Astrocyte (in vitro differentiated cells and primary cell): ENCODE measurements at regions not wholly inside any gene's neighbourhood (a gene's known extent, or its start where the extent isn't known, plus 50 kb on each side); places are given as distances from the start of the nearest gene placed in this dataset.

ENCODE experiments used
- DNase-seq: peaks from one replicate; pipeline ENCODE4 v3.0.0-alpha.2; 2010; ENCODE audit warnings: low read depth
- FAIRE-seq: peaks from 2 replicates; lab custom pipeline; 2011; peaks lifted over from hg19 to GRCh38; lab: Jason Lieb, UNC
- H2AFZ ChIP-seq: 2 replicates; pipeline ENCODE4 v1.6.0; 2012; ENCODE audit warnings: low read depth, low read length, inconsistent platforms
- H3K27ac ChIP-seq: 2 replicates; pipeline ENCODE4 v1.5.1; 2011; ENCODE audit warnings: low read depth, low read length, inconsistent platforms
- H3K27me3 ChIP-seq: 2 replicates; pipeline ENCODE4 v1.6.0; 2011; ENCODE audit warnings: low read length, inconsistent platforms; ENCODE audit not compliant: insufficient read depth
- H3K36me3 ChIP-seq: 2 replicates; pipeline ENCODE4 v1.5.1; 2011; ENCODE audit warnings: low read length, inconsistent platforms; ENCODE audit not compliant: insufficient read depth
- H3K4me1 ChIP-seq: 2 replicates; pipeline ENCODE4 v1.5.1; 2011; ENCODE audit warnings: low read length, inconsistent platforms; ENCODE audit not compliant: insufficient read depth
- H3K4me2 ChIP-seq: 2 replicates; pipeline ENCODE4 v1.6.0; 2012; ENCODE audit warnings: low read length, inconsistent platforms
- H3K4me3 ChIP-seq: 2 replicates; pipeline ENCODE4 v1.5.1; 2011; ENCODE audit warnings: low read depth, mild to moderate bottlenecking, low read length, inconsistent platforms; ENCODE audit not compliant: insufficient read depth
- H3K79me2 ChIP-seq: 2 replicates; pipeline ENCODE4 v1.6.0; 2012; ENCODE audit warnings: mild to moderate bottlenecking, low read length, inconsistent platforms; ENCODE audit not compliant: insufficient read depth
- H3K9ac ChIP-seq: 2 replicates; pipeline ENCODE4 v1.6.0; 2012; ENCODE audit warnings: mild to moderate bottlenecking, low read length, inconsistent platforms
- H3K9me3 ChIP-seq: 2 replicates; pipeline ENCODE4 v1.5.1; 2012; ENCODE audit warnings: low read depth, mild to moderate bottlenecking, low read length, inconsistent platforms; ENCODE audit not compliant: insufficient read depth
- H4K20me1 ChIP-seq: 2 replicates; pipeline ENCODE4 v1.6.0; 2012; ENCODE audit warnings: low read length, inconsistent platforms; ENCODE audit not compliant: insufficient read depth
- H3K27ac Mint-ChIP-seq: one replicate; pipeline ENCODE4 v1.8.0; 2021; ENCODE audit warnings: mild to moderate bottlenecking, mixed read lengths; ENCODE audit not compliant: unreplicated experiment
- H3K27me3 Mint-ChIP-seq: one replicate; pipeline ENCODE4 v1.8.0; 2021; ENCODE audit warnings: low read depth, mixed read lengths; ENCODE audit not compliant: unreplicated experiment
- H3K36me3 Mint-ChIP-seq: one replicate; pipeline ENCODE4 v1.8.0; 2021; ENCODE audit warnings: low read depth, mixed read lengths; ENCODE audit not compliant: unreplicated experiment
- H3K4me1 Mint-ChIP-seq: one replicate; pipeline ENCODE4 v1.8.0; 2021; ENCODE audit warnings: low read depth, mixed read lengths; ENCODE audit not compliant: unreplicated experiment
- H3K4me3 Mint-ChIP-seq: one replicate; pipeline ENCODE4 v1.8.0; 2021; ENCODE audit warnings: mild to moderate bottlenecking, moderate library complexity, mixed read lengths; ENCODE audit not compliant: unreplicated experiment
- H3K9me3 Mint-ChIP-seq: one replicate; pipeline ENCODE4 v1.8.0; 2021; ENCODE audit warnings: mild to moderate bottlenecking, mixed read lengths; ENCODE audit not compliant: unreplicated experiment
- EZH2 ChIP-seq: IDR thresholded peaks from 2 replicates; pipeline ENCODE4 v1.6.1; 2012; ENCODE audit warnings: mild to moderate bottlenecking, low read length, inconsistent platforms; ENCODE audit not compliant: insufficient read depth
- TF ChIP-seq, protein P1 (sequence below): IDR thresholded peaks from 2 replicates; pipeline ENCODE4 v1.5.1; 2011; ENCODE audit warnings: low read depth, mild to moderate bottlenecking, inconsistent platforms, low read length, moderate library complexity; ENCODE audit not compliant: insufficient read depth

DNA sequence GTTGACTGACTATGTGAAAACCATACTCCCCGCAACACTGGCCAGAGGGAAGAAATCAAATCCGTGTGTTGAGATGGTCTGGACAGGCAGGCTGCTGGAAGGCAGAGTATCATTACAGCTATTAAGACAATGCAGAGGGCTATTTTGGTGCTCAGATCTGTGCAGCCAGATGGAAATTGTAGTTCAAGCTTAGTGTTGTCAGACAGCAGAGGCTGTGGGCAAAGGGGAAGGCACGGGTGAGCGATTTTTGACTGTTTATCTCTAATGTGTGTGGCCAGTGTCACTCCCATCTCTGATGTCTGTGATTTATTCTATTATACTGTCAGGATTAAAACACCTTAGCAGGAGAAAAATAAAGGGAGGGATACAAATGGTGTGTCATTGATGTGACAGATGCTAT is 984.4 kb upstream of the WWC1 start:
- Histone ChIP-seq H3K4me2 (no peak overlapping the region), H3K27me3 (no peaks in the 10 kb centered on the region), H3K27ac (no peak overlapping the region), H3K4me1 (no peaks in the 10 kb centered on the region), H3K79me2 (no peaks in the 10 kb centered on the region), H3K9ac (no peak overlapping the region), H3K4me3 (no peak overlapping the region), H4K20me1 (no peaks in the 10 kb centered on the region), H3K36me3 (no peaks in the 10 kb centered on the region), H3K9me3 (no peaks in the 10 kb centered on the region), H2AFZ (no peak overlapping the region)
- DNase-seq (no peak), FAIRE-seq (no peak)
- H3K36me3 Mint-ChIP-seq: no peaks in the 10 kb centered on the region
- TF ChIP-seq, protein P1, sequence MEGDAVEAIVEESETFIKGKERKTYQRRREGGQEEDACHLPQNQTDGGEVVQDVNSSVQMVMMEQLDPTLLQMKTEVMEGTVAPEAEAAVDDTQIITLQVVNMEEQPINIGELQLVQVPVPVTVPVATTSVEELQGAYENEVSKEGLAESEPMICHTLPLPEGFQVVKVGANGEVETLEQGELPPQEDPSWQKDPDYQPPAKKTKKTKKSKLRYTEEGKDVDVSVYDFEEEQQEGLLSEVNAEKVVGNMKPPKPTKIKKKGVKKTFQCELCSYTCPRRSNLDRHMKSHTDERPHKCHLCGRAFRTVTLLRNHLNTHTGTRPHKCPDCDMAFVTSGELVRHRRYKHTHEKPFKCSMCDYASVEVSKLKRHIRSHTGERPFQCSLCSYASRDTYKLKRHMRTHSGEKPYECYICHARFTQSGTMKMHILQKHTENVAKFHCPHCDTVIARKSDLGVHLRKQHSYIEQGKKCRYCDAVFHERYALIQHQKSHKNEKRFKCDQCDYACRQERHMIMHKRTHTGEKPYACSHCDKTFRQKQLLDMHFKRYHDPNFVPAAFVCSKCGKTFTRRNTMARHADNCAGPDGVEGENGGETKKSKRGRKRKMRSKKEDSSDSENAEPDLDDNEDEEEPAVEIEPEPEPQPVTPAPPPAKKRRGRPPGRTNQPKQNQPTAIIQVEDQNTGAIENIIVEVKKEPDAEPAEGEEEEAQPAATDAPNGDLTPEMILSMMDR: no peak
- no peak for TF ChIP-seq EZH2
- H3K4me3 Mint-ChIP-seq: no peak overlapping the region
- H3K27me3 Mint-ChIP-seq: peaks cover 12% of the 10 kb centered on the region
- no peak overlapping the region for H3K27ac Mint-ChIP-seq
- H3K9me3 Mint-ChIP-seq: no peaks in the 10 kb centered on the region
- H3K4me1 Mint-ChIP-seq: peaks cover 3% of the 10 kb centered on the region

DNA sequence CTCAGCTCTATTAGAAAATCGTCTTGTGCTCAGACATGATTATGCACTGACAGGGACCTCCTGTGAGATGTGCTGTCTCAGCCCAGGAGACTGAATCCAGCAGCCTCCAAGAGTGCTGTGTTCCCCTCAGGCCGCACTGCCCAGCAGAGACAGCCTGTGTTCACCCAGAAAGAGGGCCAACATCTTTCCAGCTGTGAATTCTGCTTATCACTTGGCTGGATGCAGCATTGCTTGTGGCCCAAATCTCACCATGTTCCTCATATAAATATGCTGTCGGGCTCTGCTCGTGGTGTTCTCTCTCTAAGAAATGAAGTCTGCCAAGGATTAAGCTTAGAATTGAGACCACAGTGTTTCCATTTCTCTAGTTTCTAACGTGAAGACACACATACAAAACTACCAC is 983.0 kb upstream of the WWC1 start:
- Histone ChIP-seq H3K9ac (no peak overlapping the region), H3K79me2 (no peaks in the 10 kb centered on the region), H3K4me2 (no peak overlapping the region), H2AFZ (no peak overlapping the region), H4K20me1 (no peaks in the 10 kb centered on the region), H3K4me3 (no peak overlapping the region), H3K9me3 (no peaks in the 10 kb centered on the region), H3K36me3 (no peaks in the 10 kb centered on the region), H3K27ac (no peak overlapping the region), H3K4me1 (no peaks in the 10 kb centered on the region), H3K27me3 (no peaks in the 10 kb centered on the region)
- H3K4me1 Mint-ChIP-seq: peaks cover 6% of the 10 kb centered on the region
- no peak for FAIRE-seq
- peaks cover 5% of the 10 kb centered on the region for H3K27me3 Mint-ChIP-seq
- H3K27ac Mint-ChIP-seq: no peak overlapping the region
- no peak for TF ChIP-seq EZH2
- TF ChIP-seq, protein P1: no peak
- DNase-seq: no peak
- peaks cover 4% of the 10 kb centered on the region for H3K9me3 Mint-ChIP-seq
- no peaks in the 10 kb centered on the region for H3K36me3 Mint-ChIP-seq
- H3K4me3 Mint-ChIP-seq: no peak overlapping the region

DNA sequence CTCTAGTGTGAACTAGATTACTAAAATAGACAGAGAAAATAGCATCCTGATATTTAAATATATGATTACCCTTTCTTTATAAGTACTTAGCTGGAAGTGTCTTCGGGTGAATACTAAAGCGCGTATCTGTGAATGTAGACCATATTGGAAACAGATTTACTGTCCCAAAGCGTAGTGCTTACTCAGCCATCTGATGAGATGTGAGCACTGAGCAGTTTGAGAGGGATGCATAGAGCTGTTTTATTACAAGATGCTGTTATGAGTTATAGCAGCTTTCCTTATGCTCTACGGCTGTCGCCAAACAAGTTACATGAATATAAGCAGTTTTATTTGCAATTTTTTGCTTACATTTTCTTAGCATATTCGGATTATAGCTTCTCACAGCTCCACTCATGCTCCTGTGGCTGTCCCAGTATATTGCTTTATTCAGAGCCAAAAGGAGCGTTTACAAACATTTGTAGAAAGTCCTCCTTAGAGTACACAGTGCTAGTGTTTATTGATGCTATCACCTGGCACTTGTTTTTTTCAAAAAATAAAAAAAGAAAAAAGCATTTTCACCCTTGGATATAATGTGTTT is 981.4 kb upstream of the WWC1 start:
- H4K20me1 ChIP-seq: no peaks in the 10 kb centered on the region
- H3K4me3 Mint-ChIP-seq: no peak overlapping the region
- H3K4me3 ChIP-seq: no peak overlapping the region
- no peak overlapping the region for H3K9ac ChIP-seq
- no peak for TF ChIP-seq EZH2
- TF ChIP-seq, protein P1: no peak
- H3K79me2 ChIP-seq: no peaks in the 10 kb centered on the region
- H3K4me1 ChIP-seq: no peaks in the 10 kb centered on the region
- no peaks in the 10 kb centered on the region for H3K27me3 ChIP-seq
- DNase-seq (no peak), FAIRE-seq (no peak)
- H3K27ac Mint-ChIP-seq: no peak overlapping the region
- no peak overlapping the region for H2AFZ ChIP-seq
- peaks cover 5% of the 10 kb centered on the region for H3K27me3 Mint-ChIP-seq
- H3K4me1 Mint-ChIP-seq: peaks cover 6% of the 10 kb centered on the region
- no peaks in the 10 kb centered on the region for H3K9me3 ChIP-seq
- no peak overlapping the region for H3K27ac ChIP-seq
- peaks cover 4% of the 10 kb centered on the region for H3K9me3 Mint-ChIP-seq
- H3K4me2 ChIP-seq: no peak overlapping the region
- H3K36me3 ChIP-seq: no peaks in the 10 kb centered on the region
- no peaks in the 10 kb centered on the region for H3K36me3 Mint-ChIP-seq
